AG09319 (cell line): ENCODE measurements at regions not wholly inside any gene's neighbourhood (a gene's known extent, or its start where the extent isn't known, plus 50 kb on each side); places are given as distances from the start of the nearest gene placed in this dataset.

Experiments used
- DNase-seq: peaks from one replicate; pipeline ENCODE4 v3.0.0-alpha.2; 2010; ENCODE audit warnings: low read depth; ENCODE audit errors: extremely low read depth
- TF ChIP-seq, protein P1 (sequence below): IDR thresholded peaks from 2 replicates; pipeline ENCODE4 v1.5.1; 2011; ENCODE audit warnings: low read depth, mild to moderate bottlenecking, inconsistent platforms, low read length, moderate library complexity

DNA sequence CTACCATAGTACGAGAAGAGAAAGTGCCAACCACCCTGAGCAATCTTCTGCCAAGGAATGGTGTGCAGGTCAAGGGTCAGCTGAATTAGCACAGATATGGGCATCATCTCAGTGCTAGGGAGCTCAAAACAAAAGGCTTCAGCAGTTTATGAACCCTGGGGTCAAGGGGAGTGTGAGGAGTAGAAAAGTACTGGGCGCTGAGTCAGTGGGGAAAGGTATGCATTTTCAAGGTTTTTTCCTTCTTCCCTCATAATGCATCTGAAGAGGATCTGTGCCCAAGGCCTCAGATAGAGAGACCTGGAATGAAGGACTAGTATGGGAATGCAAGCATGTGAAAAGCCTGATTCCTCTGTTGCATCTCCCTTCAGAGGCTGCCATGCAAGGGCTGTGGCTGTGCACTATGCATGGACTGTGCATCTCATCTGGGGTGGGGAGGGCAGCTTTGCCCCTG, 81.7 kb downstream of the PERP start:
- TF ChIP-seq, protein P1, sequence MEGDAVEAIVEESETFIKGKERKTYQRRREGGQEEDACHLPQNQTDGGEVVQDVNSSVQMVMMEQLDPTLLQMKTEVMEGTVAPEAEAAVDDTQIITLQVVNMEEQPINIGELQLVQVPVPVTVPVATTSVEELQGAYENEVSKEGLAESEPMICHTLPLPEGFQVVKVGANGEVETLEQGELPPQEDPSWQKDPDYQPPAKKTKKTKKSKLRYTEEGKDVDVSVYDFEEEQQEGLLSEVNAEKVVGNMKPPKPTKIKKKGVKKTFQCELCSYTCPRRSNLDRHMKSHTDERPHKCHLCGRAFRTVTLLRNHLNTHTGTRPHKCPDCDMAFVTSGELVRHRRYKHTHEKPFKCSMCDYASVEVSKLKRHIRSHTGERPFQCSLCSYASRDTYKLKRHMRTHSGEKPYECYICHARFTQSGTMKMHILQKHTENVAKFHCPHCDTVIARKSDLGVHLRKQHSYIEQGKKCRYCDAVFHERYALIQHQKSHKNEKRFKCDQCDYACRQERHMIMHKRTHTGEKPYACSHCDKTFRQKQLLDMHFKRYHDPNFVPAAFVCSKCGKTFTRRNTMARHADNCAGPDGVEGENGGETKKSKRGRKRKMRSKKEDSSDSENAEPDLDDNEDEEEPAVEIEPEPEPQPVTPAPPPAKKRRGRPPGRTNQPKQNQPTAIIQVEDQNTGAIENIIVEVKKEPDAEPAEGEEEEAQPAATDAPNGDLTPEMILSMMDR = no peak
- no peak for DNase-seq

GRCh38 chr6:138026342-138026741, 80.9 kb downstream of the PERP start:
- DNase-seq = no peak

DNA sequence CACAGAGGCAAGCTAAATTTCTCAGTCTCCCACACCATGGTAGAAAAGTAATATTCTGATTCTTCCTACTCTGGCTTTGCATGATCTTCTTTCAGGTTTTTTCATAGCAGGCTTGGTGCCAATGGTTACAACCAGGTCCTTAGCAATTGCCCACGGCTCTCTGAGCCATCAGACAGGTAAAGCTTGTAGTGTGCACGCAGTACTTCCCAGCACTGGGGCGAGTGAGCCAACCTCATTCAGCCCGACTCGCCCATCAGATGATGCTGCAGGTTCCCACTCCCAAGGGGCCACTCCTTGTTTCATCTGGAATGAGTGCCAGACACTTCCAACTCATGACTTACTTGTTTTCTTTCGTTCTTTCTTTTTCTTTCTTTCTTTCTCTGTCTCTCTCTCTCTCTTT, 78.3 kb downstream of the PERP start:
- no peak for DNase-seq

More at GRCh38 chr6:138026342-138026741, 80.9 kb downstream of the PERP start:
- TF ChIP-seq, protein P1 = no peak

DNA sequence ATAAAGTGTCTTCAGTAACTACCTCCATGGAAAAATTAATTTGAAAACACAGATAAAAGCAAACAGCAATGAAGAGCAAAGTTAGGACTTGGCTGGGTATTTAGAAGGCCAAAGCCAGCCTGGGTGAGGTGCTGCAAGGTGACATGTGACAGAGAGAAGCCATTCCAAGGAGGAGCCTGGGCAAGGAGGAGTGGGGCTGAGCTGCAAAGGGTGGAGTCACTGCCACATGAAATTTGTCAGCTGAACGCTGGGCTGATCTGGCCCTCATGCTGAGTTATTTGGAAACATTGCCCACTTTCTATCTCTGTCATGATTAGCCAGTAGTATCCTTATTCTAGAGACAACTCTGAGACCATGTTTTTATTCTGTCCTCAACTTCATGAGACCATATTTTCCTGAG, 76.3 kb downstream of the PERP start:
- no peak for DNase-seq
- TF ChIP-seq, protein P1 = no peak

More for the DNA sequence above, 78.3 kb downstream of the PERP start:
- TF ChIP-seq, protein P1 = no peak

- TF ChIP-seq, protein P1 = no peak
Observed at GRCh38 chr6:138031417-138031816, 75.8 kb downstream of the PERP start.

GRCh38 chr6:138031850-138032249, 75.4 kb downstream of the PERP start:
- DNase-seq = no peak
- TF ChIP-seq, protein P1 = no peak

More at GRCh38 chr6:138031417-138031816, 75.8 kb downstream of the PERP start:
- DNase-seq = no peak

DNA sequence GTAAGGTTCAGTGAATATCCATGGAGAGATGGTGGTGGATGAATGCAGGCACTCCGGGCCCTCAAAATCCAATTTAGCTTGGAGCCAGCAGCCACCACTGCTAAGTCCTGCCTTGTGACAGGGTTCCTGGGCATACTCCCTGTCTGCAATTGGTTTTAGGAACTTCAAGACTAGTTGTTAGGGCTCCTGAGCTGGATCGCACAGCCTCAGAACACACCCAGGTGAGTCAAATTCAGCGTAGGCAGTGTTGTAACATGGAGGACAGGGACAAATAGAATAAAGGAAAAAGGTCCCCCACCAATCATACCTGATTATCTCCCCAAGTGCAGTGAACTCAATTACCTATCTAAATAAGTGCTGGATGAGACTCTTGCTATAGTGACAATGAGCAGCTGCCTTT, 74.6 kb downstream of the PERP start:
- TF ChIP-seq, protein P1 = no peak
- no peak for DNase-seq
